Mesenchymal stem cell (in vitro differentiated cells and primary cell): ENCODE measurements at regions not wholly inside any gene's neighbourhood (a gene's known extent, or its start where the extent isn't known, plus 50 kb on each side); places are given as distances from the start of the nearest gene placed in this dataset.

ENCODE experiments used
- DNase-seq: peaks from one replicate; pipeline ENCODE4 v3.0.0-alpha.2; 2013
- H2AFZ ChIP-seq: one replicate; pipeline ENCODE4 v1.6.1; 2013; ENCODE audit warnings: low read depth, mild to moderate bottlenecking, control low read depth, inconsistent platforms, low read length, moderate library complexity
- H2AK5ac ChIP-seq: 2 replicates; pipeline ENCODE4 v1.6.1; 2013; ENCODE audit warnings: low read length, moderate library complexity, mild to moderate bottlenecking, inconsistent platforms; ENCODE audit not compliant: severe bottlenecking
- H2BK120ac ChIP-seq: one replicate; pipeline ENCODE4 v1.6.1; 2013; ENCODE audit warnings: low read depth, mild to moderate bottlenecking, inconsistent platforms, low read length, moderate library complexity
- H2BK12ac ChIP-seq, 2 experiments: one replicate each; pipeline ENCODE4 v1.6.1; 2013; ENCODE audit warnings: inconsistent platforms in 2 of 2, low read length in 2 of 2, mild to moderate bottlenecking in 2 of 2, moderate library complexity in 2 of 2, control low read depth in 1 of 2
- H2BK15ac ChIP-seq: one replicate; pipeline ENCODE4 v1.6.1; 2013; ENCODE audit warnings: mild to moderate bottlenecking, low read depth, inconsistent platforms; ENCODE audit not compliant: poor library complexity, severe bottlenecking
- H2BK5ac ChIP-seq: 2 replicates; pipeline ENCODE4 v1.6.1; 2013; ENCODE audit warnings: low read depth, mild to moderate bottlenecking, low read length, control low read depth, inconsistent platforms; ENCODE audit not compliant: poor library complexity, severe bottlenecking
- H3K14ac ChIP-seq, 2 experiments: one replicate each; pipeline ENCODE4 v1.6.1; 2013; ENCODE audit warnings: inconsistent platforms in 2 of 2, low read length in 2 of 2, control low read depth in 1 of 2, mild to moderate bottlenecking in 1 of 2, moderate library complexity in 1 of 2
- H3K18ac ChIP-seq, 2 experiments: one replicate each; pipeline ENCODE4 v1.6.1; 2013; ENCODE audit warnings: inconsistent platforms in 2 of 2, low read length in 2 of 2, control low read depth in 1 of 2, low read depth in 1 of 2, mild to moderate bottlenecking in 1 of 2
- H3K23ac ChIP-seq, 2 experiments: one replicate each; pipeline ENCODE4 v1.6.1; 2013; ENCODE audit warnings: inconsistent platforms in 2 of 2, low read length in 2 of 2, mild to moderate bottlenecking in 2 of 2, moderate library complexity in 2 of 2, control low read depth in 1 of 2
- H3K27ac ChIP-seq: 2 replicates; pipeline ENCODE4 v1.5.1; 2013; ENCODE audit warnings: mild to moderate bottlenecking, moderate library complexity, low read length, control low read depth, inconsistent platforms; ENCODE audit not compliant: poor library complexity, severe bottlenecking
- H3K27me3 ChIP-seq, 2 experiments: 2 replicates each; pipeline versions ENCODE4 v1.6.1 to v1.7.0; 2013; ENCODE audit warnings: low read length in 2 of 2, mild to moderate bottlenecking in 2 of 2, moderate library complexity in 2 of 2, control low read depth in 1 of 2, inconsistent platforms in 1 of 2; ENCODE audit not compliant: control insufficient read depth in 1 of 2, insufficient read depth in 1 of 2
- H3K36me3 ChIP-seq, 2 experiments: 2 replicates each; pipeline versions ENCODE4 v1.6.1 to v1.7.0; 2013; ENCODE audit warnings: low read length in 2 of 2, control low read depth in 1 of 2, inconsistent platforms in 1 of 2, low read depth in 1 of 2, mild to moderate bottlenecking in 1 of 2; ENCODE audit not compliant: insufficient read depth in 2 of 2, control insufficient read depth in 1 of 2
- H3K4ac ChIP-seq, 2 experiments: one replicate each; pipeline ENCODE4 v1.6.1; 2013; ENCODE audit warnings: inconsistent platforms in 2 of 2, low read length in 2 of 2, mild to moderate bottlenecking in 2 of 2, moderate library complexity in 2 of 2, control low read depth in 1 of 2, low read depth in 1 of 2
- H3K4me1 ChIP-seq: 2 replicates; pipeline ENCODE4 v1.6.1; 2013; ENCODE audit warnings: low read depth, low read length, control low read depth; ENCODE audit not compliant: control insufficient read depth, insufficient read depth
- H3K4me2 ChIP-seq: 2 replicates; pipeline ENCODE4 v1.6.1; 2013; ENCODE audit warnings: low read length, mild to moderate bottlenecking, inconsistent platforms; ENCODE audit not compliant: poor library complexity, severe bottlenecking
- H3K4me3 ChIP-seq, 2 experiments: 2 replicates each; pipeline versions ENCODE4 v1.5.1 to v1.7.0; 2013; ENCODE audit warnings: low read length in 2 of 2, mild to moderate bottlenecking in 2 of 2, control low read depth in 1 of 2, low read depth in 1 of 2; ENCODE audit not compliant: insufficient read depth in 1 of 2
- H3K79me1 ChIP-seq: replicated peaks from 2 replicates; pipeline ENCODE4 v1.6.1; 2013; ENCODE audit warnings: mild to moderate bottlenecking, control low read depth, low read length, inconsistent platforms; ENCODE audit not compliant: poor library complexity, severe bottlenecking
- H3K9ac ChIP-seq: 2 replicates; pipeline ENCODE4 v1.7.0; 2013; ENCODE audit warnings: mild to moderate bottlenecking, low read length, moderate library complexity
- H3K9me3 ChIP-seq: 2 replicates; pipeline ENCODE4 v1.7.0; 2013; ENCODE audit warnings: mild to moderate bottlenecking, low read length; ENCODE audit not compliant: control insufficient read depth
- H4K8ac ChIP-seq: one replicate; pipeline ENCODE4 v1.6.1; 2013; ENCODE audit warnings: inconsistent platforms, mild to moderate bottlenecking, low read length, moderate library complexity
- H4K91ac ChIP-seq: one replicate; pipeline ENCODE4 v1.6.1; 2013; ENCODE audit warnings: mild to moderate bottlenecking, low read length, inconsistent platforms
- WGBS: methylation state at CpG from one replicate; pipeline ENCODE4 v1.1.7; 2013; ENCODE audit warnings: mixed read lengths; 5-methylcytosine and 5-hydroxymethylcytosine counted together

- 87% methylated on average over 6 of the region's 6 CpGs for whole genome bisulfite sequencing
- Histone ChIP-seq H3K4me2 (no peak overlapping the region), H3K23ac (no peak overlapping the region), H3K27me3 (peaks cover 0 to 6% of the 10 kb centered on the region in 2 experiments), H4K91ac (no peak overlapping the region), H2BK5ac (no peak overlapping the region), H3K18ac (no peak overlapping the region), H2BK120ac (no peak overlapping the region), H3K4me1 (peaks cover 1% of the 10 kb centered on the region), H3K14ac (no peak overlapping the region), H3K9me3 (no peaks in the 10 kb centered on the region), H3K36me3 (no peaks in the 10 kb centered on the region), H2AK5ac (no peak overlapping the region), H3K9ac (no peak overlapping the region), H3K27ac (peak overlapping the region; percentile 57), H2BK15ac (no peak overlapping the region), H3K4me3 (no peak overlapping the region), H4K8ac (no peak overlapping the region), H2BK12ac (no peak overlapping the region), H3K4ac (no peak overlapping the region), H2AFZ (no peak overlapping the region), H3K79me1 (no peaks in the 10 kb centered on the region)
- peak; percentile 30 for DNase-seq
Observed at GRCh38 chr15:48021336-48022086, 99.3 kb upstream of the SLC24A5 start.

DNA sequence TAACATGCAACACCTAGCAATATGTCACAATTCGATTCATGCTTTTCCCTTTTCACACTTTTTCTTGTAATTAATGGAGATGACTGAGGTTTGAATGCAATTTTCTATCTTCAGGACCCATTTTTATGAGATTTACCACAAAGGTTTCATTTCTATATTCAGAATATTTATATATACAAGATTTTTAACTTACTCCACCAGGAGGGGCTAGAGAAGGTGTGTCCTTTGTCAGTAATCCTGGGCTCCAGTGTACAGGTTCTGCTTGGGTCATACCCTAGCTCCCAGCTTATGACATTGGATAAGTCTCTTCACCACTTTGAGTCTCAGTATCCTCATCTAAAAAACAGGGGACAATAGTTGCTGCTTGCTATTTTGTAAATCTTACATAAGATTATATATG lies 95.7 kb upstream of the SLC24A5 start:
- Histone ChIP-seq H4K8ac (no peak overlapping the region), H3K4ac (no peak overlapping the region), H2BK12ac (no peak overlapping the region), H2AK5ac (no peak overlapping the region), H3K27me3 (peaks cover 0 to 5% of the 10 kb centered on the region in 2 experiments), H2BK15ac (no peak overlapping the region), H2BK5ac (no peak overlapping the region), H3K4me1 (no peaks in the 10 kb centered on the region), H3K27ac (no peak overlapping the region), H2AFZ (no peak overlapping the region), H3K9me3 (no peaks in the 10 kb centered on the region), H3K9ac (no peak overlapping the region), H2BK120ac (no peak overlapping the region), H3K36me3 (no peaks in the 10 kb centered on the region), H4K91ac (no peak overlapping the region), H3K4me3 (no peak overlapping the region), H3K18ac (no peak overlapping the region), H3K79me1 (no peaks in the 10 kb centered on the region), H3K14ac (no peak overlapping the region), H3K4me2 (no peak overlapping the region), H3K23ac (no peak overlapping the region)
- no CpG with 5 or more reads among the region's 1 CpG for WGBS
- peak; percentile 2 for DNase-seq

- Histone ChIP-seq H3K14ac (peak overlapping the region in 1 of 2 experiments; percentile 62), H3K27ac (no peak overlapping the region), H2BK15ac (no peak overlapping the region), H3K9ac (no peak overlapping the region), H3K18ac (no peak overlapping the region), H4K8ac (no peak overlapping the region), H3K4me3 (no peak overlapping the region), H2BK120ac (no peak overlapping the region), H3K4ac (no peak overlapping the region), H4K91ac (no peak overlapping the region), H2BK5ac (no peak overlapping the region), H3K4me1 (no peaks in the 10 kb centered on the region), H3K79me1 (no peaks in the 10 kb centered on the region), H3K36me3 (no peaks in the 10 kb centered on the region), H2BK12ac (no peak overlapping the region), H3K27me3 (peaks cover 0 to 15% of the 10 kb centered on the region in 2 experiments), H3K23ac (no peak overlapping the region), H3K4me2 (no peak overlapping the region), H2AK5ac (no peak overlapping the region), H3K9me3 (no peaks in the 10 kb centered on the region), H2AFZ (no peak overlapping the region)
- no peak for DNase-seq
- WGBS: 98% methylated on average over 2 of the region's 2 CpGs
Observed at GRCh38 chr15:48028712-48029111, 92.1 kb upstream of the SLC24A5 start.

GRCh38 chr15:48029642-48030041 lies 91.1 kb upstream of the SLC24A5 start:
- Histone ChIP-seq H3K4me3 (no peak overlapping the region), H2AK5ac (no peak overlapping the region), H3K9ac (no peak overlapping the region), H4K8ac (no peak overlapping the region), H4K91ac (no peak overlapping the region), H2AFZ (no peak overlapping the region), H3K14ac (no peak overlapping the region), H3K4me2 (no peak overlapping the region), H3K27me3 (peaks cover 0 to 18% of the 10 kb centered on the region in 2 experiments), H3K27ac (no peak overlapping the region), H3K4ac (no peak overlapping the region), H3K4me1 (no peaks in the 10 kb centered on the region), H2BK5ac (no peak overlapping the region), H3K79me1 (no peaks in the 10 kb centered on the region), H3K9me3 (no peaks in the 10 kb centered on the region), H3K18ac (no peak overlapping the region), H2BK15ac (no peak overlapping the region), H2BK120ac (no peak overlapping the region), H3K23ac (no peak overlapping the region), H3K36me3 (no peaks in the 10 kb centered on the region), H2BK12ac (no peak overlapping the region)
- 91% methylated on average over 2 of the region's 2 CpGs for WGBS
- no peak for DNase-seq
